ENCODE measurements at regions not wholly inside any gene's neighbourhood (a gene's known extent, or its start where the extent isn't known, plus 50 kb on each side); places are given as distances from the start of the nearest gene placed in this dataset.
"Not testable (repeated sequence)": the region's sequence is repeated elsewhere in the genome, so short reads cannot be mapped to it uniquely, and the experiment has no call there.

DNA sequence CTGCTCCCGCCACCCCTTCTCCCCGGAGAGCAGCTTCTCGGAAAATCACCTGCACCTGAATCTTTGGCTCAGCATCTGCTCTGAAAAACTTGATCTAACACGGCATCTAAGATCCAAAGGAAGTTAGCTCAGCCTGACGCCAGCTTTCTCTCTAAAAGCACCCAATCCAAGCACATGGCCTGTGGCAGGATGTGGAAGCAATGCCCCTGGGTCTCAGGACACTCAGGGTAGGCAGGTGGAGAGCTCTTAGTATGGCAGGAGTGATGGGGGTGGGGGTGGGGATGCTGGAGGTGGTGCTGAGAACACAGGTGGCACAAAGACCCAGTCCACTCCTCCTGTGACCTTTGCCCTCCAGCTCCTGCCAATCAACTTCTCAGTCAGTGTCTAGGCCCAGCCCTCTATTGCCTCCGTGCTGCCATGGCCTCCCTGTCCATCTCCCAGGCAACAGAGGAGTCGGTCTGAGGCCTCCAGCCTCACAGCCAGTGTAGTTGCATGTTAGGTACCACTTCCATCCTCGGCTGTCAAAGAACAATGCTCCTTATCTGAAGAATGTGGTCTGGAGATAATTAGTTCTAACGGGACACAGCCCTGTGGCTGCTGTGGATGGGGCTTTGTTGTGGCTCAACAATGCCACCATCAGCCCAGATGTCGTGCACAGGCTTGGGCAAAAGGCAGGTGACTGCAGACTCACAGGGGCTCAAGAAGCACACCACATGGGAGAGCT lies 180.0 kb upstream of the C14orf180 start:
- DNase-seq (ENCODE audit: low spot score), result no peak

DNA sequence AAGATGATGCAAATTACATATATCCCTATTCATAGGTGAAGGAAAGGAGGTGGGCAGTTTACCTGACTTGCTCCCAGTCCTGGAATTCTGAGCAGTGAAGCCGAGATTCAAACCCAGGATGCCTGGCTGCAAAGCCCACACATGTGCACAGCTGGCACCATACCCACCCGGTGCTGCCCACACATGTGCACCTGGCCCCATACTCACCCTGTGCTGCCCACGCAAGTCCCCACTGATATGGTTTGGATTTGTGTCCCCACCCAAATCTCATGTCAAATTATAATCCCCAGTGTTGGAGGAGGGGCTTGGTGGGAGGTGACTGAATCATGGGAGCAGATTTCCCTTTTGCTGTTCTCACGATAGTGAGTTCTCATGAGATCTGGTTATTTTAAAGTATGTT lies 179.2 kb upstream of the C14orf180 start:
- no peak for DNase-seq (ENCODE audit: low spot score)

DNA sequence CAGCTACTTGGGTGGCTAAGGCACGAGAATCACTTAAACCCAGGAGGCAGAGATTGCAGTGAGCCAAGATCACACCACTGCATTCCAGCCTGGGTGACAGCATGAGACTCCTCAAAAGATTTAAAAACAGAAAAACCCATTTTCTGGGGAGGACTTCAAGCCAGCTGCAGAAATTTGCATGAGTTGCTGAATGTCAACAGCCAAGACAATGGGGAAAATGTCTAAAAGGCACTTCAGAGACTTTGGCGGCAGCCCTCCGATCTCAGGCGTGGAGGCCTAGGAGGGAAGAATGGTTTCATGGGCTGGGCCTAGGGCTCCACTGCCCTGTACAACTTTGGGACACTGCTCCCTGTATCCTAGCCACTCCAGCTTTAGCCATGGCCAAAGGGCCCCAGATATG lies 177.8 kb upstream of the C14orf180 start:
- no peak for DNase-seq (ENCODE audit: low spot score)

DNA sequence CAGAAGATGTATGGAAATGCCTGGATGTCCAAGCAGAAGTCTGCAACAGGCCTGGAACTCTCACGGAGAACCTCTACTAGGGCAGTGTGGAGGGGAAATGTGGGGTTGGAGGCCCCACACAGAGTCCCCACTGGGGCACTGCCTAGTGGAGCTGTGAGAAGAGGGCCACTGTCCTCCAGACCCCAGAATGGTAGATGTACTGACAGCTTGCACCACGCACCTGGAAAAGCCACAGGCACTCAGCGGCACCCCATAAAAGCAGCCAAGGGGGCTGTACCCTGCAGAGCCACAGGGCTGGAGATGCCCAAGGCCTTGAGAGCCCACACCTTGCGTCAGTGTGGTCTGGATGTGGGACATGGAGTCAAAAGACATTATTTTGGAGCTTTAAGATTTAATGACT lies 177.3 kb upstream of the C14orf180 start:
- DNase-seq (ENCODE audit: low spot score), result not testable (repeated sequence)

DNA sequence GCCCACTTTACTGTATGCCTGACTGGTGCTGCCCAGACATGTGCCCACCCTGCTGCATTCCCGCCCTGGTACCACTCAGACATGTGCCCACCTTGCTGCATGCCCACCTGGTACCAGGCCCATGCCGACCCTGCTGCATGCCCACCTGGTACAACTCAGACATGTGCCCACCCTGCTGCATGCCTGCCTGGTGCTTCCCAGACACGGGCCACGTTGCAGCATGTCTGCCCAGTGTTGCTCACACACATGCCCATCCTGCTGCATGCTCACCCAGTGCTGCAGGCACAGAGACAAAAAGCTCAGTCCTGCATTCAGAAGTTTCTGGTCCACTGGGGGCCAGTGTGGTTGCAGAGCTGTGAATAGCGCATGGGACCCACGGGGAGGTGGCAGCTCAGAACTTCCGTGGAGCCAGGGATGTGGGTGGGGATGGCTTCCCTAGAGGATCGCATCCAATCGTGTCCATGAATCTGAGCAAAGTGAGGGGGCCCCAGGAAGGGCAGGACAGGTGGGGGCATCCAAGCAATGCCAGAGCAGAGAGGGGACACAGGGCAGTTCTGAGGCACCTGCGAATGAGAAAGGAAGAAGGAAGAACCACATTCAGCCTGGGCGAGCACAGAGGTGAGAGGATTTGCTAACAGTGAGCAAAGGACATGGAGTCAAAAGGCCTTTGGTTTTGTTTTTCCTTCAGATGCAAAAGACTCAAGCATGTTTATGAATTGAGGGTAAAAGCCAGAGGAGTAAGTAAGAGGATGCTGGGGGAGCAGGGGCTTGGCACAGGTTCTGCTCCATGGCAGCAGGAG lies 175.9 kb upstream of the C14orf180 start:
- no peak for DNase-seq (ENCODE audit: low spot score)

GRCh38 chr14:104404922-104405321 lies 174.6 kb upstream of the C14orf180 start:
- no peak for DNase-seq (ENCODE audit: low spot score)

DNA sequence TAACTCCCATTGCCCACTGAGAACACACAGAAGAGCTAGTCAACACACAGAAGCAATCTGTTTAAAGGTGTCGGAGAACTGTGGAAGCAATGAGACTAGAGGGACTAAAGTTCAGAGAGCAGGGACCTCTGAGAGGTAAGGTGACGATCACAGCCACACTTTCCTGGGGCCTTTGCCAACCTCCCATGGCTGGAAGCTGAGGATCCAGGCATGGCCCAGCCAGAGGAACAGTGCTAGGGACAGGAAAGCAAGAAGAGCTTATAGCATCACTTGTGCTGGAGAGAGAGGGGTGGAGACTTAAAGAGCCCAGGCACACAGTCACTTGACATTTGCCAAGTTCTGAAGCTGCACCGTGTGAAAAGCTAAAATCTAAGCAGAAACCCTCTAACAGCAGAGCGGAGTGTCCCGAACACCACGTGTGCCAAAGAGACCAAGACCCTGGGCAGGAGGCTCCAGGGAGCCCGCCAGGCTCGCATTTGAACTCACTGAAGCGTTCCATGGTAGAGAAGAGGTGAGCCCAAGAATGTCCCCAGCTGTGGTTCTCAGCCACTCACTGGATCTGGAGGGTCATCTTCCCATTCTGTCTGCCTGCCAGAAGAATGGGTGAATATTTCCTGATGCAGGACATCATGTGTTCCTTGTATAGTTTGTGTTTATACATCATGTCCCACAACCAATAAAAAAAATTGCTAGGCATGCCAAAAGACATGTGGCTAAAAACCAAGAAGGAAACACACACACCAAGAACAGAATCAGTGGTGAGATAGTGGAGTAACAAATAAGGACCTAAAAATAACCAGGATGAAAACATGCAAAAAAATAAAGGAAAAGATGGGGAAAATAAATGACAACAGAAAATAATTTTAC lies 174.0 kb upstream of the C14orf180 start:
- DNase-seq (ENCODE audit: low spot score), result no peak

GRCh38 chr14:104406831-104407230 lies 172.7 kb upstream of the C14orf180 start:
- DNase-seq (ENCODE audit: low spot score), result no peak

GRCh38 chr14:104416383-104416782 lies 163.2 kb upstream of the C14orf180 start:
- no peak for DNase-seq (ENCODE audit: low spot score)

DNA sequence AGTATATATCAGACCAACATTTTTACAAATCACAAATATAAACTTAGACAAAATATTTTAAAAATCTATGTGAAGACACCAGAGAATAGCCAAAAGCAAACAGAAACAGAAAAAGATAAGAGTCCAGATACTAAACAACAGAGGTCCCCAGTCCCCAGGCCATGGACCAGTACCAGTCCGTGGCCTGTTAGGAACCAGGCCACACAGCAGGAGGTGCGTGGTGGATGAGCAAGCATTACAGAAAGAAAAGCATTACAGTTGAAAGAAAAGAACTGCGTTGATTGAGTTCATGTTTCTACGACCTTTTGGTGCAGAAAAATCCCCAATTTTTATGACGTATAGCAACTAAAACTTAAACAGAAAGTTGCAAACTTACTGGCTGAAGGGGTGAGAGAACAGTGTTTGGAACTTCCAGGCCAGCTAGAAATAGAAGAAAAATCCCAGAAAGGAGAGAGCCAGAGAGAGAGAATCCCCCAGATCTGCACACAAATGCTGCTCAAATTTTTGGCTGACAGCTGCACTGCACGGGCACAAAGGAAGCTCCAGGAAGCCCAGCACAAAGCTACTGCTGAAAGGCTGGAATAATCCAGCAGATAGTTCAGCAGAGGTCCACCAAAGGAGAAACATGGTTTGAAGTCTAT lies 159.6 kb upstream of the C14orf180 start:
- no peak for DNase-seq (ENCODE audit: low spot score)

DNA sequence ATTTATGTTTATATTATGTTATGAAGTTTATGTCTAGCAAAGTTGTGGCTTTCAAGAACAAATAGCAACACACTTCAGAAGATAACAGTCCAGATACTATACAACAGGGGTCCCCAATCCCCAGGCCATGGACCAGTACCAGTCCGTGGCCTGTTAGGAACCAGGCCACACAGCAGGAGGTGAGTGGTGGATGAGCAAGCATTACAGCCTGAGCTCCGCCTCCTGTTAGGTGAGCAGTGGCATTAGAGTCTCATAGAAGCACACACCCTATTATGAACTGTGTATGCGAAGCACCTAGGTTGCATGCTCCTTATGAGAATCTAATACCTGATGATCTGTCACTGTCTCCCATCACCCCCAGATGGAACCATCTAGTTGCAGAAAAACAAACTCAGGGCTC lies 159.0 kb upstream of the C14orf180 start:
- DNase-seq (ENCODE audit: low spot score), result not testable (repeated sequence)

DNA sequence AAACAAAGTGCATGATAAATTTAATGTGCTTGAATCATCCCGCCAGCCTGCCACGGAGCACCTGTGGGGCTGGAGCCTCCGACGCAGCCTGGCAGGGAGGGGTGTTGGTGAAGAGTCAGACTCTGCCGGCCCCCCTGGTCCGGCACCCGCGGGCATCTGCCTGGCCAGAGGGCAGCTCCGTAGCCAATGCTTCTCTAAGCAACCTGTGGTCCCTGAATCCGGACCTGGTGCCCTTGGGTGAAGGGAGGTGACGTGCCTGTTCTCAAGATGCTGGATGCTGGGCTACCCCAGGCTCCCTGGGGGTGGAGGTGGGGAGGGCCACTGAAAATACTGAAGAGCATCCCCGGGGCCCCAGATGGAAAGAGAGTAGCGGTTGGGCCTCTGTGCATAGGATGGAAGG lies 158.6 kb upstream of the C14orf180 start:
- DNase-seq (ENCODE audit: low spot score), result no peak

DNA sequence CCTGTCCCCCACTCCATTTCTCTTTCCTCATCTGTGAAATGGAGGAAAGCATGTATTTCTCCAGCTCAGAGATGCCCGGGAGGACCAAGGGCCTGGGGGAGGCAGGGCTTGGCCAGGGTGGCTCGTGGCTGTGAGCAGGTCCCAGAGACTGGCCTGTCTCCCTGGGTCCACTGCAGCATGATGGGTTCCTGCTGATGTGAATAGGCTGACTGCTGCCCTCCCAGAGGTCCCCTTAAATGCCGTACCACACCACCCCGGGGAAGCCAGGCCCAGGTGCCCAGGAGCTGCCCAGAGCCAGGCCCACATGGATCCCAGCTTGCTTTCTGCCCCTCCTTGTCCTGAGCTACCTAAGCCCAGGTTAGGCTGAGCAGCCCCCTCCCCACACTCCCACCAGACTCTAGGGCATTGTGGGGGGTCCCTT lies 158.2 kb upstream of the C14orf180 start:
- no peak for DNase-seq (ENCODE audit: low spot score)

DNA sequence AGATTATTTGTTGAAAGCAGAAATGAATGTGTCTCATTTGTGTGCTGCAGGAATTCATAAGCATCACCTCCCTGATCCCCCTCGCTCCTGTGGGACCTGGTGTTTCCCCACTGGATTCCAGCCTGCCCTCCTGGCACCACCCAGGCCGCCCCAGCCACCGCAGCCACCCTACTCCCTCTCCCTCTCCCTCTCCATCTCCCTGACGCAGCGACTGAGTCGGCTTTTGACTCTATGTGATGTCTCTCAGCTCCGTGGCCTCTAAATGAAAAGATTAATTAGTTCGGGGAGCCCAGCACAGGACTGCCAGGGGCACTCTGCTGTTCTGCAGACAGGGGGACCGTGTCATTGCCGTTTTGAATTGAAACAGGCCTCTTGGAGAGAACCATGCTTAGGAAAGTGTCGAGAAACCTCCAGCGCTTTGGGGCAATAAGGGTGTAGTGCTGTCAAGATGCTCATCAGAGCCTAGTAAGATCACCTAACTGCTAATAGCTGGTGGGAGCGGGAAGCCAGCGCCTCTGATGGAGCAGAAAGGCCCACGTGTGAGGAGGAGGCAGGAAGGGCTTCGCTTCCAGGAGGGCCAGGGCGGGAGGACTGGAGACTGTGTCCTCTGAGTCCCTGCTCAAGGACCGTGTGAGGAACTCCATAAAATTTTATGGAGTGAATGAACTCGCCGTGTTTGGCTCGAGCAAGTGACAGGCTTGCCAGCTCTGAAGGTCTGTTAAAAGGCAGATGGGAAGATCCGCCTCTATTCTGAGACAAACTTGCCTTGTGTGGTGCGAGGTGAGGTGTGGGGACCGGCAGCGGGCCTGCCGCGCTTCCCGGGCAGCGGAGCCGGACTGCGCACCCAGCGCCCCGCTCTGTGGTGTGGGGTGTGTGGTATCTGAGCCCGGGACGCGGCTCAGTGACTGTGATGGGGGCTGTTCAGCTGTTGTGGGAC lies 157.4 kb upstream of the C14orf180 start:
- no peak for DNase-seq (ENCODE audit: low spot score)

- DNase-seq (ENCODE audit: low spot score), result no peak
Measured at GRCh38 chr14:104422837-104423681, 156.5 kb upstream of the C14orf180 start.

DNA sequence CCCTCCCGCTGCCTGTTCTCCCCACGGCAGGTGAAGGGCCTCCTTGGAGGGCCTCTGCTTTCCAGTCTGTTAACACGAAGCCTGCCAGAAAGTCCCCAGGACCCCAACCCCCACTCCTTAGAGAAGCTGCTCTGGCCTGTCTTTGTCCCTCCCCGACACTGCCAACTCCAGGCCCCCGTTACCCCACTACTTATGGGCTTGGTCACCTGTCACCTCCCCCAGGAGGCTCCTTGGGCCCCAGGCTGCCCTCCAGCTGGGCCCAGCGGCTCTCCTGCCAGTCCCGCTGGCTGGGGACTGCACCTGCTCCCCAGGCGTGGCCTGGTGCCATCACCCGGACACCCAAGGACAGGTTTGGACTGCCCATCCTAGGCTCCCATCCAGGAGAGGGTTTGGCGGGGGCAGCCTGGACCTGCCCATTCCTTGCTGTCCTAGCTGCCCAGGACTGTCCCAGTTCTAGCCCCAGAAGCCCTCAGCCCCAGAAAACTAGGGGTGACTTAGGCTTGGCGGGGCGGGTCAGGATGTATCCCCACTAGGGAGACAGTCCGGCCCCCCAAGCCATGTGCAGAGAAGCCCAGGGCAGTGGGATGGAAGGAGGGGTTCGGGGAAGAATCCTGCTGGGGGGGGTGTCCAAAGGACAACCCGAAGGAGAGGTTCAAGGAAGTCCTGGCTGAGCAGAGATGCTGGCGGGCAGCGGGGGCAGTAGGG lies 155.7 kb upstream of the C14orf180 start:
- no peak for DNase-seq (ENCODE audit: low spot score)

DNA sequence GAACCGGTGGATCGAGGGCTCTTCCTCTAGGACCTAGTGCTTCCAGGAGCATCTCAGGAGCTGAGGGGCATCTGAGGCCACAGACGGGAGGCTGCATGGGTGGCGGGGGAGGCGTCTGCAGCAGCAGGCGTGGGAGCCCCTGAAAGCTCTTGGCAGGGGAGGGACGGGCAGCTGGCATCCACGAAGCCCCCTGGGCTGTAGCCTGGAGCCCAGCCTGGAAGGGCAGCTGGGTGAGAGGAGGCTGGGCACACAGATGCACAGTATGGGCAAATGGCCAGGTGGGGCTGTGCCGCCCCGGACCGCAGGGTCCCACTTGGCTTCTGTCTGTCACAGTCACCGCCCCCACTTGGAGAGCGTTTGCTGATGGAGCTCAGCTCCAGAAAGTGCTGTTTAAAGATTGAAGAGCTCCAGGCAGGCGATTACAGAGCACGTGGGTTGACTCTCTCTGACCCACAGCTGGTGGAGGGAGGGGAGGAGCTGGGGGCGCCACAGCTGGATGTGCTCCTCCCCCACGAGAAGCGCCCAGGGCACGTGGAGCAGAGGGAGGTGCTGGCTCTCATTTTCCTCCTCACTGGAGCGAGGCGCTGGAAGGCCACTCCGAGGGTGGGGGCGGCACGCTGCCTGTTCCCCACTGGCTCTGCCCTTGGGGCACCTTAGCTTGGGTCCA lies 155.0 kb upstream of the C14orf180 start:
- no peak for DNase-seq (ENCODE audit: low spot score)

- DNase-seq (ENCODE audit: low spot score), result no peak
Measured at GRCh38 chr14:104425171-104425681, 154.3 kb upstream of the C14orf180 start.
